Fibroblast of mammary gland (primary cell): ENCODE measurements at regions not wholly inside any gene's neighbourhood (a gene's known extent, or its start where the extent isn't known, plus 50 kb on each side); places are given as distances from the start of the nearest gene placed in this dataset.

Experiments used
- DNase-seq: peaks from one replicate; pipeline ENCODE4 v3.0.0-alpha.2; 2010; ENCODE audit warnings: low read depth
- H3K4me3 ChIP-seq: 2 replicates; pipeline ENCODE4 v1.5.1; 2011; ENCODE audit warnings: low read depth, mild to moderate bottlenecking, low read length, moderate library complexity; ENCODE audit not compliant: control insufficient read depth
- CTCF ChIP-seq: conservative IDR thresholded peaks from 2 replicates; pipeline ENCODE4 v1.5.1; 2011; ENCODE audit warnings: low read depth, low read length, inconsistent platforms; ENCODE audit not compliant: control insufficient read depth, insufficient read depth

DNA sequence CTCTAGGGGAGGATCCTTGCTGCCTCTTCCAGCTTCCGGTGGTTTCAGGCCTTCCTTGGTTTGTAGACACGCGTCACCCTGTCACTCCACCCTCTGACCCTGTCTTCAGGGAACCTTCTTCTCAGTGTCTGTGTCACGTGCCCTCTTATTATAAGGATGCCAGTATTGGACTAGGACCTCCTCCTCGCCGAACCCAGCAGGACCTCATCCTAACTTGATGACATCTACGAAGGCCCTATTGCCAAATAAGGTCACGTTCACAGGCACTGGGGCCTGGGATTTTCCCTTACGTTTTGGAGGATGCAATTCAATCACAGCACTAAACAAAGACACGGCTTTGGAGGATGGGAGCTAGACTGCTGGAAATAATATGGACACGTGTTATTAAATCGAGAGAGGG, 408.7 kb downstream of the BRD1 start:
- H3K4me3 ChIP-seq, result no peak overlapping the region
- no peak for DNase-seq
- no peak for TF ChIP-seq CTCF

- H3K4me3 ChIP-seq, result no peak overlapping the region
- DNase-seq, result no peak
- no peak for TF ChIP-seq CTCF
These were observed 409.3 kb downstream of the BRD1 start for GRCh38 chr22:49418341-49418894.

GRCh38 chr22:49417833-49418232, 409.8 kb downstream of the BRD1 start:
- TF ChIP-seq CTCF, result no peak
- H3K4me3 ChIP-seq, result no peak overlapping the region

GRCh38 chr22:49417326-49417725, 410.3 kb downstream of the BRD1 start:
- H3K4me3 ChIP-seq, result no peak overlapping the region
- no peak for TF ChIP-seq CTCF
- DNase-seq, result no peak

More at GRCh38 chr22:49417833-49418232, 409.8 kb downstream of the BRD1 start:
- DNase-seq, result no peak

DNA sequence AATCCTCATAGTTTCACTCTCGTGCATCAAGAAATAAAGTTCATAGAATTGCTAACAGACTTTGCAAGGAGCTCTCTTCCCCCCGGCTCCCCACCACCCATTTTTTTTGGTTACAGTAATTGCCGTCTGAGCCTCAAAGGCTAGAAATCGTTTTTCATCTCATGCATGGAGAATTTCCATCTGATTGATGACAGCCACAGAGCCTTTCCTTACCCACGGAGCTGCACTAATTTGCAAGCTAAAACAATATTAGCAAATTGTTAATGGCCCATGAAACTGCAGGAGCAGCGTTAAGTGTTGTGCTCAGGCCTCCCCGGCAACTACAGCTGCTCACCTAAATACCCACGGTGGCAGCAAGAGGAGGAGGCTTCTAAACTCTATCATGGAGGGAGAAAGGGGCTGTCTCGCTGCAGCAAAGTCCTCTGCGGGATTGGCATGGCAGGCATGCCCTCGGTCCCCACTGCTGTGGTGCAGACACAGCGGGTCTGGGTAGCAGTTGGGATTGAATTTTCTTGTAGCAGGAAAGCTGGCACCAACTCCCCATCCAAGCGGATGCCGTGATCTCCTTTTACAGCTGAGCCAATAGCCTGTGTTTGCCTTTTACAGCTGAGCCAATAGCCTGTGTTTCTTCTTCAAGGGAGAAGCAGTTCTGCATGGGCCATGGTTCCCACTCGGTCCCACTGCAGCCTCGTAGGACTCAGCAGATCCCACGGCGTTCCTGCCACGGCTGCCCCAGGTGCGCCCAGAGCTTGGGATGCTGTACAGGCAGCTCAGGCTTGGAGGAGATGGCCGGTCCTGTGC, 412.3 kb downstream of the BRD1 start:
- DNase-seq, result no peak
- no peak overlapping the region for H3K4me3 ChIP-seq
- no peak for TF ChIP-seq CTCF

DNA sequence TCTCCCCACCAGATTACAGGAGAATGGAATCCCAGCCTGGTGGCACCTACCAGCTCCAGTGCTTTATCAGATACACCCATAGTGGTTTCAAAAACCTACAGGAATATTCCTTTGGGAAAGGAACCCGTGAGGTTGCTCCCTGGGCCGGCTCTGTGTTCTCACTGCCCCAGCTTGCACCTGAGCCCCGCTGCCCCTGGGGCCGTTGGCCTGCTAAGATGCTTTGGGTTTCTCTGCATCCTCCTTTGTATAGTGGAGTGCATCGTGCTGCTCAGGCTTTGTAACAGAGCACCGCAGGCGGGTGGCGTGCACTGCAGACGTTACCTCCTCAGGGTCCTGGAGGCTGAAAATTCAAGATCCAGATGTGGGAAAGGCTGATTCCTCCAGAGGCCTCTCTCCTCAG, 414.1 kb downstream of the BRD1 start:
- H3K4me3 ChIP-seq, result no peak overlapping the region
- no peak for TF ChIP-seq CTCF
- no peak for DNase-seq
